ENCODE measurements at regions not wholly inside any gene's neighbourhood (a gene's known extent, or its start where the extent isn't known, plus 50 kb on each side); places are given as distances from the start of the nearest gene placed in this dataset.

DNA sequence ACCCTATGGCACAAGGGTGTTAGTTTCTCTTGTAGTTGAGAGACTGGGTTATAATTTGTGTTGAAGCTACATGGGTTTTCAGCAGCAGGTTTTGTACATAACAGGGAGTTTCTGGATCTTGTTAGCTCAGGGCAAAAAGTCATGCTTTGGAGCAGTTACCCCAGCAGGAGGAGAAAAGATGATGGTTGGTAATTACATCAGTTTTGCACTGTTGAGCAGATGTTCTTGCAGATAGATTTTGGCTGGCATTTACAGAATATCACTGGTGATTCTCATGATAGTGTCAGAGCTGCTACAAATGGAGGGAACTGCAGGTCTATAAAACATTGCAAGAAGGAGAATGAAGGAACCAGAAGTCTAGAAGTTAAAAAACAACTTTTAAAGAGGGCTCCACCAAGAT is 215.2 kb upstream of the ATP5MC3 start:
- no peak for FAIRE-seq
- H2AFZ ChIP-seq (ENCODE audit: low read length), result no peak overlapping the region

More for the DNA sequence above, 215.2 kb upstream of the ATP5MC3 start:
- no peak overlapping the region for H2BK15ac ChIP-seq (ENCODE audit: low read length)
- POLR2A ChIA-PET (ENCODE audit: partially characterized antibody), result no interaction called here
- no peaks in the 10 kb centered on the region for H4K20me1 ChIP-seq (replicated peaks in 1 of 2; ENCODE audit: control insufficient read depth in 1 of 2, insufficient read depth in 2 of 2, low read length in 2 of 2)
- H4K91ac ChIP-seq (replicated peaks; ENCODE audit: insufficient read length, low read length), result no peak overlapping the region
- H3K9me3 ChIP-seq (ENCODE audit: insufficient read depth in 2 of 2, low read depth in 1 of 2, low read length in 1 of 2), result no peaks in the 10 kb centered on the region
- H3K27me3 ChIP-seq (replicated peaks in 1 of 4; ENCODE audit: control insufficient read depth in 3 of 4, extremely low read depth in 1 of 4, insufficient read depth in 3 of 4, low read length in 3 of 4), result no peaks in the 10 kb centered on the region
- no peaks in the 10 kb centered on the region for H3K23me2 ChIP-seq (ENCODE audit: low read depth, low read length)
- H4K8ac ChIP-seq (ENCODE audit: extremely low read depth, insufficient read depth, low read length), result no peak overlapping the region
- no peaks in the 10 kb centered on the region for H3K79me2 ChIP-seq (ENCODE audit: control insufficient read depth in 1 of 2, insufficient read depth in 2 of 2, low read length in 2 of 2)
- H3K27ac ChIP-seq (ENCODE audit: low read depth, low read length), result no peak overlapping the region
- H3K4ac ChIP-seq (replicated peaks; ENCODE audit: insufficient read length, low read depth, low read length), result no peak overlapping the region
- no peak overlapping the region for H4K5ac ChIP-seq (ENCODE audit: insufficient read length, low read depth, low read length)
- H3K9ac ChIP-seq (replicated peaks in 1 of 4; ENCODE audit: extremely low read depth in 1 of 4, low read depth in 3 of 4, low read length in 3 of 4), result no peak overlapping the region
- no peak overlapping the region for H2BK20ac ChIP-seq (ENCODE audit: low read length)
- no peak overlapping the region for H3K56ac ChIP-seq (replicated peaks; ENCODE audit: insufficient read length, low read depth, low read length)
- DNase-seq (ENCODE audit: low read depth in 1 of 2, low spot score in 2 of 2), result no peak
- H3K4me3 ChIP-seq (ENCODE audit: extremely low read depth in 1 of 4, insufficient read depth in 2 of 4, low read depth in 3 of 4, low read length in 4 of 4), result no peak overlapping the region
- no peak overlapping the region for H2BK12ac ChIP-seq (ENCODE audit: low read depth, low read length)
- no peak overlapping the region for H2BK120ac ChIP-seq (replicated peaks; ENCODE audit: low read depth, low read length)
- no peak overlapping the region for H2BK5ac ChIP-seq (ENCODE audit: low read depth, low read length)
- no peaks in the 10 kb centered on the region for H3K4me1 ChIP-seq (replicated peaks in 1 of 4; ENCODE audit: control insufficient read depth in 3 of 4, insufficient read depth in 4 of 4, low read length in 3 of 4)
- CTCF ChIA-PET (ENCODE audit: partially characterized antibody), result interaction anchor here (1.1 kb wide), 1 partner anchor 68 kb away, joined by 3 read pairs; no protein-coding TSS in a partner anchor
- H3K36me3 ChIP-seq (ENCODE audit: control insufficient read depth in 2 of 4, insufficient read depth in 4 of 4, low read length in 3 of 4), result no peaks in the 10 kb centered on the region
- H2AK5ac ChIP-seq (ENCODE audit: low read depth, low read length), result no peak overlapping the region
- no peaks in the 10 kb centered on the region for H3K79me1 ChIP-seq (ENCODE audit: low read depth, low read length)
- H3K4me2 ChIP-seq (ENCODE audit: insufficient read depth in 1 of 2, low read depth in 2 of 2, low read length in 2 of 2), result no peak overlapping the region
- H3K14ac ChIP-seq (ENCODE audit: insufficient read length), result no peak overlapping the region
- no peak overlapping the region for H3K18ac ChIP-seq (ENCODE audit: extremely low read depth, low read length)
- H3K23ac ChIP-seq (ENCODE audit: insufficient read length), result no peak overlapping the region
- TF ChIP-seq CHD1 (IDR thresholded peaks at IDR 0.05; ENCODE audit: low read depth, low read length), result no peak
- TF ChIP-seq BCL11A (IDR thresholded peaks at IDR 0.05; ENCODE audit: low read depth in 2 of 2, low read length in 2 of 2), result no peak
- TF ChIP-seq, protein P1, sequence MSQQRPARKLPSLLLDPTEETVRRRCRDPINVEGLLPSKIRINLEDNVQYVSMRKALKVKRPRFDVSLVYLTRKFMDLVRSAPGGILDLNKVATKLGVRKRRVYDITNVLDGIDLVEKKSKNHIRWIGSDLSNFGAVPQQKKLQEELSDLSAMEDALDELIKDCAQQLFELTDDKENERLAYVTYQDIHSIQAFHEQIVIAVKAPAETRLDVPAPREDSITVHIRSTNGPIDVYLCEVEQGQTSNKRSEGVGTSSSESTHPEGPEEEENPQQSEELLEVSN (IDR thresholded peaks at IDR 0.05), result no peak
- no peak for TF ChIP-seq RNF2 (IDR thresholded peaks at IDR 0.05; ENCODE audit: borderline replicate concordance, low read depth, low read length, missing control alignments, poor library complexity, severe bottlenecking)
- TF ChIP-seq TBP (IDR thresholded peaks at IDR 0.05; ENCODE audit: low read depth, low read length), result no peak
- no peak for TF ChIP-seq BRCA1 (IDR thresholded peaks at IDR 0.05; ENCODE audit: low read depth, low read length)

Measured in H1 (cell line).